ENCODE measurements at regions not wholly inside any gene's neighbourhood (a gene's known extent, or its start where the extent isn't known, plus 50 kb on each side); places are given as distances from the start of the nearest gene placed in this dataset.

GRCh38 chrX:95974096-95974470 lies 710.6 kb upstream of the DIAPH2 start:
- no peaks in the 10 kb centered on the region for H3K36me3 Mint-ChIP-seq (ENCODE audit: unreplicated experiment)
- peaks cover 7% of the 10 kb centered on the region for H3K9me3 Mint-ChIP-seq (ENCODE audit: unreplicated experiment)
- DNase-seq (ENCODE audit: extremely low spot score, unreplicated experiment): no peak
- no peaks in the 10 kb centered on the region for H3K27me3 Mint-ChIP-seq (ENCODE audit: unreplicated experiment)
- H3K4me3 Mint-ChIP-seq (ENCODE audit: unreplicated experiment): no peak overlapping the region
- TF ChIP-seq, protein P1, sequence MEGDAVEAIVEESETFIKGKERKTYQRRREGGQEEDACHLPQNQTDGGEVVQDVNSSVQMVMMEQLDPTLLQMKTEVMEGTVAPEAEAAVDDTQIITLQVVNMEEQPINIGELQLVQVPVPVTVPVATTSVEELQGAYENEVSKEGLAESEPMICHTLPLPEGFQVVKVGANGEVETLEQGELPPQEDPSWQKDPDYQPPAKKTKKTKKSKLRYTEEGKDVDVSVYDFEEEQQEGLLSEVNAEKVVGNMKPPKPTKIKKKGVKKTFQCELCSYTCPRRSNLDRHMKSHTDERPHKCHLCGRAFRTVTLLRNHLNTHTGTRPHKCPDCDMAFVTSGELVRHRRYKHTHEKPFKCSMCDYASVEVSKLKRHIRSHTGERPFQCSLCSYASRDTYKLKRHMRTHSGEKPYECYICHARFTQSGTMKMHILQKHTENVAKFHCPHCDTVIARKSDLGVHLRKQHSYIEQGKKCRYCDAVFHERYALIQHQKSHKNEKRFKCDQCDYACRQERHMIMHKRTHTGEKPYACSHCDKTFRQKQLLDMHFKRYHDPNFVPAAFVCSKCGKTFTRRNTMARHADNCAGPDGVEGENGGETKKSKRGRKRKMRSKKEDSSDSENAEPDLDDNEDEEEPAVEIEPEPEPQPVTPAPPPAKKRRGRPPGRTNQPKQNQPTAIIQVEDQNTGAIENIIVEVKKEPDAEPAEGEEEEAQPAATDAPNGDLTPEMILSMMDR (IDR thresholded peaks at IDR 0.05): no peak
- H3K4me1 Mint-ChIP-seq (ENCODE audit: unreplicated experiment): no peaks in the 10 kb centered on the region
- H3K27ac Mint-ChIP-seq (ENCODE audit: unreplicated experiment): no peak overlapping the region

- no peaks in the 10 kb centered on the region for H3K4me1 Mint-ChIP-seq (ENCODE audit: unreplicated experiment)
- H3K4me3 Mint-ChIP-seq (ENCODE audit: unreplicated experiment): no peak overlapping the region
- TF ChIP-seq, protein P1 (IDR thresholded peaks at IDR 0.05): no peak
- no peak overlapping the region for H3K27ac Mint-ChIP-seq (ENCODE audit: unreplicated experiment)
- DNase-seq (ENCODE audit: extremely low spot score, unreplicated experiment): no peak
- no peaks in the 10 kb centered on the region for H3K27me3 Mint-ChIP-seq (ENCODE audit: unreplicated experiment)
- no peaks in the 10 kb centered on the region for H3K36me3 Mint-ChIP-seq (ENCODE audit: unreplicated experiment)
- peaks cover 15% of the 10 kb centered on the region for H3K9me3 Mint-ChIP-seq (ENCODE audit: unreplicated experiment)
Observed at GRCh38 chrX:95974890-95975289, 709.8 kb upstream of the DIAPH2 start.

DNA sequence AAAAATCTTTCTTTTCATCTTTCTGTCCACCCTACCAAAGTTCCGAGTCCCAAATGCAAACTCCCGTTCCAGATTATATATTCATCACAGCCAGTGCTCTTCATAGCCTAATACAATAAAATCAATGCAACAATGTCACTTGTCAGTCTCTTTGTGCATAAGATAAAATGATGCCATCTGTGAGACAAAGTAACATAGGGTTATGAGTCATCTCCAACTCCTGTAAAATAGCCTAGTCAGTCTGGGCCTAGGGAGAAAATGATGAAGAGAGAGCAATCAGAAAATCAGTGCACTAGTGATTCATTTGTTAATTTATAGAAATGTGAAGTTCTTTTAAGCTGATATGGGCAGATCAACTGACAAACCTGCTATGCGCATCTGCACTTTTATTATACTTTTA lies 689.1 kb upstream of the DIAPH2 start:
- peaks cover 2% of the 10 kb centered on the region for H3K4me1 Mint-ChIP-seq (ENCODE audit: unreplicated experiment)
- no peaks in the 10 kb centered on the region for H3K36me3 Mint-ChIP-seq (ENCODE audit: unreplicated experiment)
- H3K27me3 Mint-ChIP-seq (ENCODE audit: unreplicated experiment): peaks cover 3% of the 10 kb centered on the region
- no peak overlapping the region for H3K27ac Mint-ChIP-seq (ENCODE audit: unreplicated experiment)
- no peak for DNase-seq (ENCODE audit: extremely low spot score, unreplicated experiment)
- no peak overlapping the region for H3K4me3 Mint-ChIP-seq (ENCODE audit: unreplicated experiment)
- H3K9me3 Mint-ChIP-seq (ENCODE audit: unreplicated experiment): no peaks in the 10 kb centered on the region
- TF ChIP-seq, protein P1 (IDR thresholded peaks at IDR 0.05): no peak

- TF ChIP-seq, protein P1 (IDR thresholded peaks at IDR 0.05): no peak
- H3K4me1 Mint-ChIP-seq (ENCODE audit: unreplicated experiment): peaks cover 6% of the 10 kb centered on the region
- no peak for DNase-seq (ENCODE audit: extremely low spot score, unreplicated experiment)
- no peak overlapping the region for H3K27ac Mint-ChIP-seq (ENCODE audit: unreplicated experiment)
- no peaks in the 10 kb centered on the region for H3K9me3 Mint-ChIP-seq (ENCODE audit: unreplicated experiment)
- H3K27me3 Mint-ChIP-seq (ENCODE audit: unreplicated experiment): no peaks in the 10 kb centered on the region
- no peaks in the 10 kb centered on the region for H3K36me3 Mint-ChIP-seq (ENCODE audit: unreplicated experiment)
- H3K4me3 Mint-ChIP-seq (ENCODE audit: unreplicated experiment): no peak overlapping the region
Observed at GRCh38 chrX:95996294-95996693, 688.3 kb upstream of the DIAPH2 start.

DNA sequence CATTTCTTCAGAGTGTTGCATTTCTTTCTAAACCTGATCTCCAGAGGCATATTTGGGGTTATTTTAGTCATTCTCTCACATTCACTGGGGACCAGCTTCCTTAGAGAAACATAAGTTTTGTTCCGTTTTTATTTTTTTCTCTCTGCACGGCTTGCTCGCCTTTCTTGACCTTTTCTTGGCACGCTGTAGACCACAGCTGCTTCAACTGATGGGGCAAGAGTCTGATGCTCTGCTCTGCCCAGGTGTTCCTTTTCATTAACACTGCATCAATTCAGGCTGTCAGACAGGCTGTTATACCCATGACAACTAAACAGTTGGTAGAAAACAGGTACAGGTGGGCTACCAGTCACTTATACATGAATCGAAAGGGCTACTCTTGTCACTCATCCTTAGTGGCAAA lies 682.2 kb upstream of the DIAPH2 start:
- Mint-ChIP-seq H3K27ac (ENCODE audit: unreplicated experiment) (no peak overlapping the region), H3K4me3 (ENCODE audit: unreplicated experiment) (no peak overlapping the region), H3K9me3 (ENCODE audit: unreplicated experiment) (peaks cover 3% of the 10 kb centered on the region), H3K27me3 (ENCODE audit: unreplicated experiment) (no peaks in the 10 kb centered on the region), H3K4me1 (ENCODE audit: unreplicated experiment) (peaks cover 31% of the 10 kb centered on the region), H3K36me3 (ENCODE audit: unreplicated experiment) (no peaks in the 10 kb centered on the region)
- TF ChIP-seq, protein P1 (IDR thresholded peaks at IDR 0.05): no peak
- DNase-seq (ENCODE audit: extremely low spot score, unreplicated experiment): no peak
